ENCODE measurements at regions not wholly inside any gene's neighbourhood (a gene's known extent, or its start where the extent isn't known, plus 50 kb on each side); places are given as distances from the start of the nearest gene placed in this dataset.

GRCh38 chr1:5497503-5497902 is 494.7 kb downstream of the NPHP4 start:
- no peak for DNase-seq (ENCODE audit: low spot score)

- DNase-seq (ENCODE audit: low spot score): no peak
Observed at GRCh38 chr1:5495596-5496410, 496.4 kb downstream of the NPHP4 start.

- DNase-seq (ENCODE audit: low spot score): no peak
Observed at GRCh38 chr1:5494518-5494917, 497.7 kb downstream of the NPHP4 start.

DNA sequence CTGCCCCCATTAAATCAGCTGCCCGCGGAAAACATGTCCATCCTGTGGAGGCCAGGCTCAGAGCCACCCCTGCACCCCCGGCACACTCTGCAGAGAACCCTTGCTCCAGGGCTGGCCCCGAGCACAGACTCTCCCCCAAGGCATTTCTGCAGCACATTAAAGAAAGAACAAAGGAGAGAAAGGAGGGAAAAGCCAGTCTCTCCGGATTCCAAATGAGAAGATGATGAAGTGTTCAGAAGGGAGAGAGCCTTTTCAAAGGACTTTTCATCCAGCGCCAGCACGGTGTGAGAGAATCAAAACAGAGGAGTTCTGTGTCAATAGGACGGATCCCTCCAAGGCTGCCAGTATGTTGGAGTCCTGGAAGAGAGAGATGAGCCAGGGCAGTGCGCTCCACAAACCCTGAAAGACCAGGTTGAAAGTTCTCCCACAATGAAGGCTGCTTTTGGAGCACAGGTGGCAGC is 498.3 kb downstream of the NPHP4 start:
- DNase-seq (ENCODE audit: low spot score): no peak

- no peak for DNase-seq (ENCODE audit: low spot score)
Observed at GRCh38 chr1:5493275-5493674, 498.9 kb downstream of the NPHP4 start.

DNA sequence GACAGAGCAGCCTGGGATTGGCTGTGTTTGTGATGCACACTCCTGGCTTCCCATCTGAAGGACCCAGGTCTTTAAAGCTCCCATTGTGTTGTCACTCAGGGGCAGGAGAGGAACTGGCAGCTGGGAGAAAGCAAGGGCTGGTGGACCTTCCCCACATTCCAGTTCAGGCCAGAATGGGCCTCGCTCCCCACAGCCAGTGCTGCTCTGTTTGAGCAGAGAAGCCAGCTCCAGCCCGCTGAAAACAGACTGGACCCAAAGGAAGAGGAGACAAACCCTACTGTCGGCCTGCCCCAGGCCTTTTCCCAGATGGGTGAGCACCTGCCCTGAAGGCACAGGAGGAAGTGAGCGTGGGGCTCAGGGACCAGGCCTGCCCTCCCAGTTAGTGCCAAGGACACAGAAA is 499.4 kb downstream of the NPHP4 start:
- no peak for DNase-seq (ENCODE audit: low spot score)

GRCh38 chr1:5491207-5491904 is 500.9 kb downstream of the NPHP4 start:
- DNase-seq (ENCODE audit: low spot score): no peak

DNA sequence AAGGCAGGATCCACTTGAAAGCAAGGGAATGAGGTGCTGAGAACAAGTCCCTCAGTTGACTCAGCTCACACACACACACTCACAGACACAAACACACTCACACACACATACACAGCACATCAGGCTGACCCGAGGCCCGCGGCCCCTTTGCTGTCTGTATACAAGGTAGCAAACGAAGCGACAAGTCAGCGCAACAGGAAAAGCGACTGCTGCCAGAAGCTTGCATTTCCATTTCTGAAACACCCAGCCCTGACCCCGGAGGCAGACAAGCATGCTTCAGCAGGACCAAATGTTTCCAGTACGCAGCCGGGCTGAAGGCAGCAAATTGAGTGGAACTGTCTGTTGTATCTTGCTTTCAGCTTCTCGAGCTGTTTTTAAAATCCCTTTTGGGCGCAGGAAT is 501.6 kb downstream of the NPHP4 start:
- no peak for DNase-seq (ENCODE audit: low spot score)

DNA sequence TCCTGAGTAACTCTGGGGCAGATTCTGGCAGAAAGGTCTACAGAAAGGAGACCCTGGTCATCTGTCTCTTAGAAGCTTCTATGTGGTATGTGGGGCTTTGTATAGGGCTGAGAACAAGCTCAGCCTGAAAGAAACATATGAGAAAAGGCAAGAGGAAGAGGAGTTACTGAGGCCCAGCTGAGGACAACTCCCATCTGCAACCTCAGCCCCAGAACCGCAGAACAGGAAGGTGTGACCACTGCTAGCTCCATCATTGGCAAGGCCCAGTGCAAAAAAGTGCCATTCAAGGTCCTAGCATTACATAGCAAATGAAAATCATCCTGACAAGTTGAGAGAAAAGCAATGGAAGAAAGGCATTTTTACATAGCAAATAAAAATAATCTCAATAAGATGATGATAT is 503.8 kb downstream of the NPHP4 start:
- DNase-seq (ENCODE audit: low spot score): no peak

- DNase-seq (ENCODE audit: low spot score): no peak
Observed at GRCh38 chr1:5485968-5486696, 506.1 kb downstream of the NPHP4 start.

GRCh38 chr1:5485436-5485835 is 506.8 kb downstream of the NPHP4 start:
- DNase-seq (ENCODE audit: low spot score): no peak

DNA sequence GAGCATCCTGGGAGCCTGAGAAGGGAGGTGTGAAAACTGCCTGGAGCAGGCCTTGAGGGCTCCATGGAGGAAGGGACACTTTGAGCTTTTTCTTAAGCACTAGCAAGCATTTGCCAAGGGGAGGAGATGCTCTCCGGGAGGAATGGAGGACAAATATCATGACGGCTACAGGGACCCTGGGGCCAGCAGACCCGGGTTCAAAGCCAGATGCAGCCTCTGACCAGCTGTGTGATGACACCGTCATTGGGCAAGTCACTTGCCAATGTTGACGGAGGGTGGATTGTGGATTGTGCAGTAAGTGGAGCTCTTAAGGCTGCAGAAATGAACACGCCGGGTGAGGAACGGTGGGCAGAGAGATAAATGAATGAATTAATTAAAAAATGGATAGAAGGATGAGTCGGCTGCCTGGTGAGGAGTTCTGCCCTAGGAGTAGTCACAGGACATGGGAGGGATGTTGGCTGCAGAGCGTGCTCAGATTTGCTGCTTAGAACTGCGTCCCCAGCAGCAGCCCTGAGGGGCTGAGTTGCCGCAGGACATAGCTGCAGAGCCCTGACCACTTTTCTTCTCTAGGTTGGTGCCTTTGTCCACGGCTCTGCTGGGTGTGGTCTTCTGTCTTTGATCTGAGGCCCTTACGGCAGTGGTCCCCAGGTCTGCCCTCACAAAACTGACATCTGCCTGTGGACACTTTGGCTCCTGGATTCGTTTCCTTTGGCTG is 507.6 kb downstream of the NPHP4 start:
- DNase-seq (ENCODE audit: low spot score): no peak

DNA sequence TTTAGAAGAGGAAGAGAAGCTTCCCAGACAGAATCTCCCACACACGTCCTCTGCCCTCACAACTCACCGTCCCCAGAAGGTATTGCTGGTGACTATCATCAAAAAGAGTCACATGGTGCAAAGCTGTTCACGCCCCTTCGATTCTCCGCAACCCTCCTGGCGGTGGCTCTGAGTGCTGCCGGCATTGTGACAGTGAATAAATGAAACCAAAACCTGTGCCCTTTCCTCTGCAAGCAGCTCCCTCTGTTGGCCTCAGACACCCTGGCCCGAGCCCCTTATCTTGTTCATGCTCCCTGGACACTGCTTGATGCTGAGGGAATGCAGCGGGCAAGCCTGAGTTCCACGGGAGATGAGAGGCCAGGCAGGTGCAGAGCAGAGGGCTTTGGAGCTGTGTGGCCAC is 510.3 kb downstream of the NPHP4 start:
- DNase-seq (ENCODE audit: low spot score): no peak

DNA sequence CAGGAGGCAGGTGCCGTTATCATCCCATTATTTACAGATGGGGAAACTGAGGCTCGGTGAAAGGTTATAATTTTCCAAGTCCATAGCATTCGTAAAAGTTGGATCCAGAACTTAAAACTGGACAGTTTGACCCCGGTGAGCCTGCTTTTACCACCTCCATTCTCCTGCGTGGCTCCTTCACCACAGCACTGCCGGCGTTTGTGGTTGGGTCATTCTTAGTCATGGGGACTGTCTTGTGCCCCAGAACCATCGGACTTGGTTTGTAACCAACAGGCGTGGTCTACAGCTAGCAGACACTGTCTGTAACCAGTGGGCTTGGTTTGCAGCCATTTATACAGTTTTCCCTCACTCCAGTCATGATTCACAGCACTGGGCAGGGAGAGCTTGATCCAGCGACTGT is 511.3 kb downstream of the NPHP4 start:
- no peak for DNase-seq (ENCODE audit: low spot score)

- DNase-seq (ENCODE audit: low spot score): no peak
Observed at GRCh38 chr1:5479876-5480646, 512.2 kb downstream of the NPHP4 start.

DNA sequence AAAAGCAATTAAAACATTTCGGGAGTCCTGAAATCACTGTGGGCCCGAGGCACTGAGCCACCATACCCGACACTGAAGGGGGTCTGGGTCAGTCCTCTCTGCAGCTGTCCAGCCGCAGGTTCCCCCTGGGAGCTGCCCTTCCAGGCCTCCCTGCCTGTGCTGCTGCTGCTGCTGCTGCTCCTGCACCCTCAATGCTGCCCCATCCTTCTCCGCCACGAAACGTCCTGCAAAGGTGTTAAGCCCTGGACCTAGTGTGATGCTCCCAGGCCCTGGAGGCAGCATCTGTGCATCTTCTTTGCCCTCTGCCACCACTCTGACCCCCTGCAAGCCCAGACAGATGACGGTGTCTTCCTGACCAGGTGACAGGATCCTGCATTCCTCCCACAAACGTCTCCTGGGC is 513.3 kb downstream of the NPHP4 start:
- no peak for DNase-seq (ENCODE audit: low spot score)

GRCh38 chr1:5478156-5478695 is 514.0 kb downstream of the NPHP4 start:
- DNase-seq (ENCODE audit: low spot score): no peak

- no peak for DNase-seq (ENCODE audit: low spot score)
Observed at GRCh38 chr1:5477716-5478115, 514.5 kb downstream of the NPHP4 start.

DNA sequence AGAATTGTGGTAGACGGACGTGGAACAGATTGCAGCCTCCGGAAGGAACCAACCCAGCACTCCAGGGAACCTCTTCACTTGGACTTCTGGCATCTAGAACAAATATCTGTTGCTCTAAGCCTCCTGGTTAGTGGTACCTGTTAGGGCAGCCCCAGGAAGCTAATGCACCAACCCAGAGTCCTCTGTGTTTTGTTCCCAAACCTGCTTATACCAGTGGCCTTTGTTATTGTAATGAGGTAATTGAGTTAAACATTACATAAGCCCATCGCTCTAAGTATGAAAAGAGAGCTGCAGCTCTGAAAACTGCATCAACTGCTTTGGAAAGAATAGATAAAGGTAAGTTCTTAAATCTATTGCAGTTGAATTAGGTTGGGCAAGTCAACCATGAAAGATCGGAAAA is 516.7 kb downstream of the NPHP4 start:
- no peak for DNase-seq (ENCODE audit: low spot score)

GRCh38 chr1:5473268-5473667 is 519.0 kb downstream of the NPHP4 start:
- DNase-seq (ENCODE audit: low spot score): no peak

- DNase-seq (ENCODE audit: low spot score): no peak
Observed at GRCh38 chr1:5466487-5466886, 525.7 kb downstream of the NPHP4 start.

Data from left forelimb (tissue), 1 donor.